ENCODE measurements at regions not wholly inside any gene's neighbourhood (a gene's known extent, or its start where the extent isn't known, plus 50 kb on each side); places are given as distances from the start of the nearest gene placed in this dataset.

- TF ChIP-seq CTCF (conservative IDR thresholded peaks at IDR 0.05; ENCODE audit: low read depth, low read length) (no peak), ELK1 (IDR thresholded peaks at IDR 0.05; ENCODE audit: borderline replicate concordance, low read depth, low read length) (no peak), POLR2A (IDR thresholded peaks at IDR 0.05; ENCODE audit: low read depth, low read length) (no peak)
Measured at GRCh38 chr1:172833954-172834353, 175.1 kb downstream of the FASLG start.

Data from IMR-90 (cell line).